NOMO-1 (cell line): ENCODE measurements at regions not wholly inside any gene's neighbourhood (a gene's known extent, or its start where the extent isn't known, plus 50 kb on each side); places are given as distances from the start of the nearest gene placed in this dataset.
"Not testable (repeated sequence)": the region's sequence is repeated elsewhere in the genome, so short reads cannot be mapped to it uniquely, and the experiment has no call there.

Experiments
- DNase-seq, 2 experiments: peaks; one replicate each; lab custom pipeline; 2025; ENCODE audit not compliant: unreplicated experiment in 2 of 2; lab: John Stamatoyannopoulos, UW

- DNase-seq: no peak
Measured at GRCh38 chr11:57871231-57871630, 109.6 kb downstream of the CTNND1 start.

GRCh38 chr11:57873196-57873911 lies 111.8 kb downstream of the CTNND1 start:
- DNase-seq: no peak

- no peak for DNase-seq
Measured at GRCh38 chr11:57874981-57875380, 113.4 kb downstream of the CTNND1 start.

GRCh38 chr11:57881647-57882046 lies 120.0 kb downstream of the CTNND1 start:
- peak in 1 of 2 experiments; percentile 45 for DNase-seq

GRCh38 chr11:57883630-57884029 lies 122.0 kb downstream of the CTNND1 start:
- DNase-seq: no peak

DNA sequence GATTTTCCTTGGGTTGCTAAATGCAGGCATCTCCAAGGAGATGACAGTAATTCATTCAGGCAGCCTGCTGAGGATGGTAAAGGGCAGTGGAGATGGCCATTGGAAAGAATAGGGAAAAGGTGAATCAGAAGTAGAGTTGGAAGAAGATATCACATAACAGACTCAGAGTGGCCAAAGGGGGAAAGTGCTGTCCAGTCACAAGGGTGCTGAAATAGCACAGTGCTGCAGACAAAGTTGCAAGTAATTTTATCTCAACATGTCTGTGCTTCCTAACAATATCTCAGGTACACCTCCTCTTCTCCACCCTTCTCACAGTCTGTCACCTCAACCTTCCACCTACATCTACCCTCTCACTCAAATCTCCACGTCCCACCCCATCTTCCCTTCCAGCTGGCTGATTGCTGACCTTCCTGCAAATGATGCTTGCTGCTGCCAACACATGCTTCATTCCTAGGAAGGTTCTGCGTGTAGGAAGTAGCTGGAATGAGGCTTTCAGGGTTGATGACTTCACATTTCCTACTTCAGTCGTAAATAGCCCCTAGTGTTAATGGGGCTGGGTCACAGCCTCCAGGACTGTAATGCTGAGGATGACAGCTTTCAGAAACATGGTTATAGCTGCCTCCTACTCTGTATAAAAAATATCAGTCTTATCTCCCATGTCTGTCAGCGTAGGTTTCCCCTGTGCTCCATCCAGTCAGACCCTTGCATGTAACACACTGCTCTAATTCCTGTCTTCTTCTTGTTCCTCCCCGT lies 123.9 kb downstream of the CTNND1 start:
- DNase-seq: no peak

DNA sequence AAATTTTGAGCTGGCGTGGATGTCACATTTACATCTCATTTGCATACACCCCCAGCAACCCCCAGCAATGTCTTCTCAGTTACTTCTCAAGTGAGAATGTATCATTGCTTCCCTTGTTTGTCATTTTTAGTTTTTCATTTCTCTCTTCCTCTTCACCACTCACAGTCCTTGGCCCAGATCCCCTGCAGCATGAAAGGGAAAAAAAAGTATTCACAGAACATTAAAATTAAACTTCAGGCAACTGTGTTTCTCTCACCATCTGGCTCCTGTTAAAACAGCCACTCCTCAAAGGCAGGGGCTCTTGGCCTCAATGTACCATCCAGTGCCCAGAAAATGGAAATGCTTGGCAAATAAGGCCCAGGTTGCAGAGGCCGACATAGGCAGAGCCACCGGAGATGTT lies 126.8 kb downstream of the CTNND1 start:
- DNase-seq: no peak

DNA sequence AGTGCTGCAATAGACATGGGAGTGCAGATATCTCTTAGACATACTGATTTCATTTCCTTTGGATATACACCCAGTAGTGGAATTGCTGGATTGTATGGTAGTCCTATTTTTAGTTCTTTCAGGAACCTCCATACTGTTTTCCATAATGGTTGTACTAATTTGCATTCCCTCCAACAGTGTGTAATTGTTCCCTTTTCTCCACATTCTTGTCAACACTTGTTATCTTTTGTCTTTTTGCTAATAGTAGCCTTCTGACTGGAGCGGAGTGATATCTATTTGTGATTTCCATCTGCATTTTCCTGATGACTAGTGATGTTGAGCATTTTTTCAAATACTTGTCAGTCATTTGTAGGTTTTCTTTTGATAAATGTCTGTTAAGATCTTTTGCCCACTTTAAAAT lies 128.9 kb downstream of the CTNND1 start:
- DNase-seq: no peak

DNA sequence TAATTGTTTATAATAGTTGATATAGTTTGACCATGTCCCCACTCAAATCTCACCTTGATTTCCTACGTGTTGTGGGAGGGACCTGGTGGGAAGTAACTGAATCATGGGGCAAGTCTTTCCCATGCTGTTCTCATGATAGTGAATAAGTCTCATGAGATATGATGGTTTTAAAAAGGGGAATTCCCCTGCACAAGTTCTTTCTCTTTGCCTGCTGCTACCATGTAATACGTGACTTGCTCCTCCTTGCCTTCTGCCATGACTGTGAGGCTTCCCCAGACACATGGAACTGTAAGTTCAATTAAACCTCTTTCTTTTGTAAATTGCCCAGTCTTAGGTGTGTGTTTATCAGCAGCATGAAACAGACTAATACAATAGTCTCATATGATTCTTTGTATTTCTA lies 130.5 kb upstream of the OR9Q1 start:
- not testable (repeated sequence) for DNase-seq

- no peak for DNase-seq
Measured at GRCh38 chr11:57896361-57897145, 127.1 kb upstream of the OR9Q1 start.

DNA sequence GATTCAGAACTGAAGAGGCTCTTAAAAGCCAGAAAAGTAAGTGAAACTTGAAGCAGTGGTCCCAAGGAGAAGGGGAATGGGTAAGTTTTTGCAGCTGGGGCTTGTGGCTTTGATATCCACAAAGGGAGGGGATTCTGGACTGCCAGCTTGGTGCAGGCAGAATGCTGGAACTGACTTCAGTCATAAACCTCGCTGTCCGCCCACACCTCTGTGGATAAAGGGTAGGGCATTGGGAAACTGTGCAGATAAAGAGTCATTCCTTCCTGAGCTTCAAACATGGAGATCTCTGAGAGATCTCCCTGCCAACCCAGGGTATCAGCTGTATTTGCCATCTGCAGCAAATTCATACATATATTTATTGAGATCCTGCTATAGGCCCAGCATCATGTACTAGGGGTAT lies 124.3 kb upstream of the OR9Q1 start:
- DNase-seq: no peak

- no peak for DNase-seq
Measured at GRCh38 chr11:57900320-57900719, 123.4 kb upstream of the OR9Q1 start.

- DNase-seq: no peak
Measured at GRCh38 chr11:57901278-57901677, 122.4 kb upstream of the OR9Q1 start.

GRCh38 chr11:57901756-57902155 lies 121.9 kb upstream of the OR9Q1 start:
- DNase-seq: no peak

DNA sequence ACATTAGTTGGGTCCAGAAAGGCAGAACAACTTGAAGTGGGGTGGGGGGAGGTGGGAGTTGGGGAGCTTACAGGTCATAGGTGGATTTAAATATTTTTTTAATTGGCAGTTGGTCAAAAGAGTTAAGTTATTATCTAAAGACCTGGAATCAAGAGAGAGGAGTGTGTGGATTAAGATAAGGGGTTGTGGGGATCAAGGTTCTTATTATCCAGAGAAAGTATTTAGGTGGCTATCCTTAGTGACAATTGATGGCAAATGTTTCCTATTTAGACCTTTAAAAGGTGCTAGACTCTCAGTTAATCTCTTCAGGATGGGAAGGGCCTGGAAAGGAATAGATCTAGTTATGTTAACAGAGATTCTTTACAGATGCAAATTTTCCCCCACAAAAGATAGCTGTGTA lies 120.7 kb upstream of the OR9Q1 start:
- no peak for DNase-seq

DNA sequence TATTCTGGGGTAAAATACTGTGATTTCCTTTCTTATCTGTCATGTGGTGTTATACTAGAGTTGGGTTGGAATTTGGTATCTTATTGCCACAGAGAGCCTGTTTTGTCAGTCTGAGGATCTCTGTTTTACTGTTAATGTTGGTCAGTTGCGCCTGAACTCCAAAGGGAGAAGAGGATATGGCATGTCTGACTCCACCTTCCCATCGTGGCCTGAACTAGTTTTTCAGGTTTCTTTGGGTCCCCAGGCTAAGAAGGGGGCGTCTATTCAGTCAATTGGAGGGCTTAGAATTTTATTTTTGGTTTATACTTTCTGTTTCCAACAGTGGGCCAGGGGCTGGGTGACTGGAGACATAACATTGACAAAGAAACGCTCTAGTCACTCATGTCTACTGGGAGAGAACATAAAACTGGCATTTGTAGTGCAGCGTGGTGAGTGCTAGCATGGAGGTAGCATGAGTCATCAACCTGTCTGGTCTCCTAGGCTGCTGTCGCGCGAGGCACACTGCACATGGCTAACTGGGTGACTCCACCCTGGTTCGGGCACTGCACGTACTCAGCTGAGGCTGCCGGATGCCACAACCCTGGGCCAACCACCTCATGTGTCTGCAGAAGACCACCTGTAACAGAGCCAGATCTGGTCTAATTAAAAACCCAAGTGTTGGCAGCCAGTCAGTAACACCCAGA lies 120.1 kb upstream of the OR9Q1 start:
- DNase-seq: no peak

GRCh38 chr11:57904376-57904775 lies 119.3 kb upstream of the OR9Q1 start:
- DNase-seq: no peak

DNA sequence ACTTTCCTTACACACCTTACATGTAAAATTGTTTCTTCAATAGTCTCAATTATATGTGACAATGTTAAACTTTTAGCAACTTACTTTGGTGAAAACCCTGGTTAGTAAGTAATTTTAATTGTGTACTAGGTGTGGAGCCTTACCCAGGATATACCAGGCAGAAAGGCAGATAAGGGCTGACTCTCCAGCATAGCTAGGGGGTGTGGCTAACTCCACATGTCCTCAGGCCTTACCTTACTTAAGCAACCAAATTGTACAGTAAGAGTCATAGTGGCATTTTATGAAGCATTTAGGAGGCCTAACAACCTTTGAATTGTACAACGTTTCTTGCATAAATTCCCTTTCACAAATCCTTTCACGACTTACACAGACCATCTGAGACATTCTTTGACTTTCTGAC lies 118.2 kb upstream of the OR9Q1 start:
- DNase-seq: no peak

- not testable (repeated sequence) for DNase-seq
Measured at GRCh38 chr11:57908399-57908798, 115.3 kb upstream of the OR9Q1 start.

DNA sequence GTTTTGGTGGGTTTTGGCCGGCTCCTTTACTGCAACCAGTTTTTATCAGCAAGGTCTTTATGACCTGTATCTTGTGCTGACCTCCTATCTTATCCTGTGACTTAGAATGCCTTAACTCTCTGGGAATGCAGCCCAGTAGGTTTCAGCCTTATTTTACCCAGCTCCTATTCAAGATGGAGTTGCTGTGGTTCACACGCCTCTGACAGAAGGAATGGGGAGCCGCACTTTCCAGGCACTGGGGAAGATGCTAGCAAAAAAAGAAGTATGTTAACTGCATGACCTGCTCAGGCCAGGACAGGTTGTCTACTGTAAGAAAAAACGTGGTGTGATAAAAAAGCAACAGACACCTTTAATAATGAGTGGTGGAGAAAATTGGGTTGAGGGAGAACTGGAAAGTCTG lies 112.2 kb upstream of the OR9Q1 start:
- DNase-seq: not testable (repeated sequence)
